ENCODE measurements at regions not wholly inside any gene's neighbourhood (a gene's known extent, or its start where the extent isn't known, plus 50 kb on each side); places are given as distances from the start of the nearest gene placed in this dataset.

GRCh38 chr6:170032706-170033309 lies 258.1 kb downstream of the DLL1 start:
- TF ChIP-seq CTCF (conservative IDR thresholded peaks at IDR 0.05; ENCODE audit: low read depth, low read length), result no peak
- no peak overlapping the region for H3K4me3 ChIP-seq (ENCODE audit: low read depth, low read length)
- no peak for DNase-seq (ENCODE audit: low read depth)

DNA sequence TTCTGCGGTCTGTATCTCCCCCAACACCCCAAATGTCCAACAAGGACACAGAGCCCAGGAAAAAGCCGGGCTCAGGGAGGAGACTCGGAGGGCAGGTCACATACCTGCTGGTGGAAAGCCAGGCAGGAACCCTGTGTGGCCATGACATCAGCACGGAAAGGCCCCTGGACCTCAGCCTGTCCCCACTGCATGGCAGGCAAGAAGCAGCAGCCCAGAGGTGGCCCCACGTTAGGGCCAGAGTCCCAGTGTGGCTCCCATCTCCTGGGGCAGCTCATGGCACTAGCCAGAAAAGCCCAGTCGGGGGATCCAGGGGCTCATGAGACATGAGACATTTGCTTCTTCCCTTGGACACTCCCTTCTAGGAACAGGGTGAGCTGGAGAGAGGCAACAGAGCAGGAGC lies 258.7 kb downstream of the DLL1 start:
- no peak for DNase-seq (ENCODE audit: low read depth)
- H3K4me3 ChIP-seq (ENCODE audit: low read depth, low read length), result no peak overlapping the region
- TF ChIP-seq CTCF (conservative IDR thresholded peaks at IDR 0.05; ENCODE audit: low read depth, low read length), result no peak

DNA sequence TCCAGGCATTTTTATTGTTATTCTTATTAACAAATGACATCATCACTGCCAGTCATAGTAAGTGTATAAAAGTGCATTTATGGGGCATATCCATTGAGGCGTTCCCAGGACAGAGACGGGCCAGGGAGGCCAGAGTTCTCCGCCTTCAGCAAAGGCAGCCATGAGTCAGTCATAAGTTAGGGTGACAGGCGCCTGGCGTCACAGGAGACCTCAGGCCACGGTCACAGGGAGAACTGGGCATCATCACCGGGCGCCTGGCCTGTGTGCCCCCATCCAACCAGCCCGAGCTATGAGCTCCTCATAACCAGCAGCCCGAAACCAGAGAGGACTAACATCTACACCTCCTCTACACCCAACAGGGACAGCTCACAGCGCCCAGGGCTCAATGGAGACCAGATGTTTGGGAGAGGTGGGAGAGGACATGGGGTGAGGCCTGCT lies 259.2 kb downstream of the DLL1 start:
- no peak for DNase-seq (ENCODE audit: low read depth)
- no peak for TF ChIP-seq CTCF (conservative IDR thresholded peaks at IDR 0.05; ENCODE audit: low read depth, low read length)
- no peak overlapping the region for H3K4me3 ChIP-seq (ENCODE audit: low read depth, low read length)

DNA sequence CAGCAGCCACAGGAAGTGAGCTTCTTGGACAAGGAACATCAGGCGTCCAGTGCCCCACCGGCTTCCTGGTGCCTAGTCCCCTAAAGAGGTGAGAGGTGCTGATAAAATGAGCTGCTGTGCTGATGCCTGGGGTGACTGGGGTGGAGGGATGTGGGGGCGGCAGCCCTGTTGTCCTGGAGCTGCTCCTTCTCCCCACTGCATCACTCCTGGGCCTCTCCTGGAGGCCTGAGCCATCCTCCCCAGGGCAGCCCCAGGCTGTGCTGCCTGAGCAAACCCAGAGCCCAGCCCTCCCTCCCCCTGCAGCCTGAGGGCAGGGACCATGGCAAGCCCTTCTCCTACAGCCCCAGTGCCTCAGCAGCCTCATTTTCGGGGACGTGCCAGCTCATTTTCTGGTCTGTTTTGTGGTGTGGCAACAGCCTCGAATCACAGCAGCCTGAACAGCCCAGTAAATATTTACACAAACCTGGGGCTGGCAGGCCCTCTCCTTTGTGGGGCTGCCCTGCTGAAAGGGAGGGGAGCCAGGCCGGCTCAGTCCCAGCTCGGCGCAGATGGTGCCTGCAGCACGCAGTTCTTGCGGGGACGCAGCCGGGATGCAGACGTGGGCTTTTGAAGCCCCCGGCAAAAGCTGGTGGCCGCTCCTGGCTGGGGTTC lies 259.9 kb downstream of the DLL1 start:
- no peak for DNase-seq (ENCODE audit: low read depth)
- TF ChIP-seq CTCF (conservative IDR thresholded peaks at IDR 0.05; ENCODE audit: low read depth, low read length), result no peak
- no peak overlapping the region for H3K4me3 ChIP-seq (ENCODE audit: low read depth, low read length)

DNA sequence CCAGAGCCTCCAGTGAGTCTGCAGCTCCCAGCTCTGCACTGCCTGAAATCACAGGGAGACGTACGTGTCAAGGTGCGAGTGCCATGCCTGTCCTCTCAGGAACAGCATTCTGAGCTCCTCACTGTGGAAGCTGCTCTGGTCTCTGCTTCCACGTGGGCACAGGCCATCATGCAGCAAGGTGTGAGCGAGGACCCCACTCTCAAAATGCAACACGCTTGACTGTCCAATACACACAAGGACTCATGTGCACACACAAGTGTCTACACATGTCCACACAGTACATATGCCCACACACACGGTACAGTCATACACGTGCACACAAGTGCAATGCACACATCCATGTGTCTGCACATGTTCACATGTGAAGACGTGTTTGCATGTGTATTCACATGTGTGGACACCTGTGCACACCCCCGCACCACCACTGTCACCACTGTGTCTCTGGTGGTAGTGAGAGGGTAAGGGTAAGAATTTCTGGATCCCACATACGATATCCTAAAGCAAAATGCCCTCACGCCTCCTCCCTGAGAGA lies 260.5 kb downstream of the DLL1 start:
- TF ChIP-seq CTCF (conservative IDR thresholded peaks at IDR 0.05; ENCODE audit: low read depth, low read length), result no peak
- no peak for DNase-seq (ENCODE audit: low read depth)
- H3K4me3 ChIP-seq (ENCODE audit: low read depth, low read length), result no peak overlapping the region

DNA sequence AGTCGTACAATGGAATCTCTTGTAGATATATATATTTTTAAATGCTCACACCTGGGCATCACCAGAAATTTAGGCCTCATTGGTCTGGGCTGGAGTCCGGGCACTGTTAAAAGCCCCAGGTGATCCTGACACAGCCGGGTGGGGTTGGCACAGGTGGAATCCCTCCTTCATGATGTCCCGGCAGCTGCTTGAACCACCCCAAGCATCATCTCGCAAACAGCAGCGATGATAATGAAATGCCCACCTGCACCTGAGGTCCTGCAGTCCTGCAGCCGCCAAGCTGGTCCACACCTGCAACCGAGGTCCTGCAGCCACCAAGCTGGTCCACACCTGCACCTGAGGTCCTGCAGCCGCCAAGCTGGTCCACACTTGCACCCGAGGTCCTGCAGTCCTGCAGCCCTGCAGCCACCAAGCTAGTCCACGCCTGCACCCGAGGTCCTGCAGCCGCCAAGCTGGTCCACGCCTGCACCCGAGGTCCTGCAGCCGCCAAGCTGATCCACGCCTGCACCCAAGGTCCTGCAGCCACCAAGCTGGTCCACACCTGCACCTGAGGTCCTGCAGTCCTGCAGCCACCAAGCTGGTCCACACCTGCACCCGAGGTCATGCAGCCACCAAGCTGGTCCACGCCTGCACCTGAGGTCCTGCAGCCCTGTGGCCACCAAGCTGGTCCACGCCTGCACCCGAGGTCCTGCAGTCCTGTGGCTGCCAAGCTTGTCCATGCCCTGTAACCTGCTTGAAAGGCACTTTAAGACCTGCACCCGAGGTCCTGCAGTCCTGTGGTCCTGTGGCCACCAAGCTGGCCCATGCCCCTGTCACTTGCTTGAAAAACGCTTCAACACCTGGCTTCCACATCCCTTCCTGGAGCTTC lies 261.2 kb downstream of the DLL1 start:
- no peak for TF ChIP-seq CTCF (conservative IDR thresholded peaks at IDR 0.05; ENCODE audit: low read depth, low read length)
- no peak overlapping the region for H3K4me3 ChIP-seq (ENCODE audit: low read depth, low read length)
- DNase-seq (ENCODE audit: low read depth), result no peak
